ENCODE measurements at regions not wholly inside any gene's neighbourhood (a gene's known extent, or its start where the extent isn't known, plus 50 kb on each side); places are given as distances from the start of the nearest gene placed in this dataset.

GRCh38 chr2:234438305-234438977 is 58.4 kb downstream of the ARL4C start:
- DNase-seq (ENCODE audit: low spot score): no peak

GRCh38 chr2:234437642-234438304 is 59.1 kb downstream of the ARL4C start:
- no peak for DNase-seq (ENCODE audit: low spot score)

- DNase-seq (ENCODE audit: low spot score): no peak
These were observed 60.4 kb downstream of the ARL4C start for GRCh38 chr2:234436482-234436837.

DNA sequence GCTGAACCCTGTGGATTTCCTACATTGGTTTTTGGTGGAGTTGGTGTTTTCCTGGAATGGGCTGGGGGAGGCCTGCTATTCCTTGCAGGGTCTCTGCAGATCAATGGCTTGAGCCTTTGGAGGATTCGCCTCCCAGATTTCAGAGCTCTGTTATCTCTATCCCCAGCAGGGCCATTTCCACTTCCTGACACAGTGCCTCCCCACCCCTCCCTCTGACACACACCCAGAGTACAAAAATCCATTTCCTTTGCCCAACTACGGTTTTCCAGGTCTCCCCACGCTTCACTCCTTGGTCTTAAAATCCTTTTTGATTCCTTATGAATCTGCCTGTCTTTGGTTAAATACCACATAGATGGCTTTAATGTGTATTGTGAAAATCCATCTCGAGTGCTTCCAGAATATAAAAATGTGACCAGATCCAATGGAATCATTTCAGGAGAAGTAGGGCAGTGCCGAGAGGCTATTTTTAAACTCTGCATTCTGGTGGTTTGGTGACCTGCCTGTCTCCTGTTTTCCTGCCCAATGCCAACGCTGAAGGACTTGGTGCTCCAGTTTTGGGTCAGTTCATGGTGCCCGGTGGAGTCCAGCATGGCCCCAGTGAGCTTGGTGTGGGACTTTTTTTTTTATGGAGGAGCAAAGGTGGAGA is 60.9 kb downstream of the ARL4C start:
- DNase-seq (ENCODE audit: low spot score): peak; percentile 46

- DNase-seq (ENCODE audit: low spot score): no peak
These were observed 63.7 kb downstream of the ARL4C start for GRCh38 chr2:234433201-234433600.

DNA sequence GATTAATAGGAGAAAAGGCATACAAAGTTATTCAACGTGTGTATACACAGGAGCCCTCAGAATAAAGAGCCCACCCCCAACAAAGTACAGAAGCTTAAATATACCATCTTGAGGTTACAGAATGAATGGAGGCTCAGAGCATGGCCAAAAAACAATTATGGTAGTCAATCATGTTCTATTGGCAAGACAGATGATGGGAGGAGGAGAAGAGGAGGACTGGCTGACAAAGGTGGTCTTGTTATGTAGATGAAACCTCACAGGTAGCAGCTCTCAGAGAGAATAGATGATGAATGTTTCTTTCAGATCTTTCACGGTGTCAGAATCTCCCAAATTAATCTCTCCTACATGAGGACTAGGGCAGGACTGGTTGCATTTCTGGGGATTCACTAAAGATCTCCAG is 66.0 kb downstream of the ARL4C start:
- DNase-seq (ENCODE audit: low spot score): no peak

GRCh38 chr2:234429265-234429664 is 67.6 kb downstream of the ARL4C start:
- DNase-seq (ENCODE audit: low spot score): no peak

GRCh38 chr2:234427081-234428061 is 69.5 kb downstream of the ARL4C start:
- peak; percentile 70 for DNase-seq (ENCODE audit: low spot score)

DNA sequence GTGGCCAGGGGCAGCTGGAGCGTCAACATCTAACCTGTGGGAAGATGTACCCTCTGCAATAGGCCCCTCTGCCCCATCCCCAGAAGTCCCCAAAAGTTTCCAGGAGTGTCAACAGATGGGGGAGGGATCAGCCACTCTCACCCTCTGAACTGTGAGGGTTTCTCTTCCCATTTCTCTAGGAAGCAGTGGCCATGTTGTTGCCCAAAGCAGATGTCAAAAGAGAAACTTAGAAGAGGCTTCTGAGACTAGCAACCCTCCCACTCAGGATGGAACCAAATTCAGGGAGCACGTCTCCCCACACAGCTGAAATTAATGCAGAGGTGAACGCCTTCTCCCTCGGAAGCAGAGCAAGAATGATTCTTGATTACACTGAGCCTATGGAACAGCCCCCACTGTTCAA is 70.3 kb downstream of the ARL4C start:
- no peak for DNase-seq (ENCODE audit: low spot score)

DNA sequence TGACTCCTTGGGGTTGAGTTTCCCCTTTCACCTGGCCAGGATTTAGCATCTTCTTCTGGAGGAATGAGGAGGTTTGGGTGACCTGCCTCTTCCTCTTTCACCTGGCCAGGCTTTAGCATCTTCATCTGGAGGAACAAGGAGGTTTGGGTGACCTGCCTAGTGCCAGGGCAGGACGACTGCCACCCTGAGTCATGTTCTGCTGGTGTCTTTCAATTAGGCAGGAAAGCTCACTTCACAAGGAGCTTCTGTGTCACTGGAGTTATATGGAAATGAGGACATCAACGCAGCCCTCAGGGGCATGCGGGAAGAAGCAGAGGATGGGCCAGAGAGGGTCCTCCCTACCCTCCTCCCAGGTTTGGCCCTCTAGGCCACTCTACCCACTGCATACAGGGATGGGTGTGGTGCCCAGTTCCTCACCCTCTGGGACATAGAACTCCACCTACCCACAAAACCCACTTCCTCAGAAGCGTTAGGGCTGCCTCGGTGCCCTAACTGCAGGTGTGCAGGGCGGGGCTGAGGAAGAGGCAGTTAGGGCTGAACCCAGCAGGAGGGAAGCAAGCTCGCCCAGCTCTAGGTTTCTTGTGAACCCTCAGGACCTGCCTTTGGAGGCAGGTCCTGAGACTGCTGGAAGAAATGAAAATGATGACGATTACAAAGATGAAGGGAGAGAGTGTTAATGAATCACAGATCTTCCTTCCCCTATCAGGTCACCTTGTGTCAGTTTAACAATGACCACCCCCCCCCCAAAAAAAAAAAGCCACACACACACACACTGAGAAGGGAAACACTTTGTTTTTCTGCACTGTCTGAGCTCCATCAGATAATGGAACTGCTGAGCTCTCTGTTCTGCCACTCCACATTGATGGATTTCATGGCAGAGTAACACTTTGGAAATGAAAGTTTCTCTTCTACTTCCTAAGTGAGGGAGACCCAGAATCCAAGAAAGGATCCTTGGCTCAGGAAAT is 71.0 kb downstream of the ARL4C start:
- DNase-seq (ENCODE audit: low spot score): no peak

GRCh38 chr2:234423884-234424283 is 73.0 kb downstream of the ARL4C start:
- no peak for DNase-seq (ENCODE audit: low spot score)

DNA sequence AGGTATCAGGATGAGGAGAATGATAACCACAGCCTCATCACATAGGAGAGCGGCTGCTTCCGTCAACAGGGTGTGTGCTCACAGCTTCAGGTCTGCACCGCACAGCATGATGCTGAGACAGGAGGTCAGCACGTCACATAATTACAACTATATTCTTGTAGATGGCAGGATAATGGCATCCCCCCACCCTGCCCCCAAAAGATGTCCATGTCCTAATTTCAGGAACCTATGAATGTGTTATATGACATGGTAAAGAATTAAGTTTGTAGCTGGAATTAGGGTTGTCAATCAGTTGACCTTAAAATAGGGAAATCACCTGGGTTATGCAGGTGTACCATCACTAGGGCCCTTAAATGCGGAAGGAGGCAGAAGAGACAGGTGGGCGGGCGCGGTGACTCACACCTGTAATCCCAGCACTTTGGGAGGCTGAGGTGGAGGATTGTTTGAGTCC is 73.9 kb downstream of the ARL4C start:
- no peak for DNase-seq (ENCODE audit: low spot score)

DNA sequence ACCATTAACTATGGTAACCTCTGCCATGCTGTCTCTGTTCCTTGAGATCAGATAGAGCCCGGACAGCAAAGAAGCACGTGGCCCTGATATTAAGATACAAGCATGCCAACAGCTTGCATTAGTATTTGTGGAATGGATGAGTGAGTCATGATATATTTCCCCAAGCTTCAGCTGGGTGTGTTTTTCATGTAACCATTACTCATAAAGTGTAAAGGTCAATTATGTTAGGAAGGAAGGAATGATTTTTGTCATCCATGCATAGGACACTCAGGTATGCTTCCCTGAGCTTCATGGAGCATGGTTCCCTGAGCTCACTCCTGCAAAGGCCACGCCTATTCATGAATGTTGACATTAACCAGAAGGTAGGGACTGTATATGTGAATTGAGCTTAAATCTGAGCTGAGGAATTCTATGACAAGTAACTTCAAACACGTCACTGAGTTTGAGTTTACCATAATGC is 74.6 kb downstream of the ARL4C start:
- DNase-seq (ENCODE audit: low spot score): peak; percentile 87

GRCh38 chr2:234420408-234420807 is 76.5 kb downstream of the ARL4C start:
- no peak for DNase-seq (ENCODE audit: low spot score)

DNA sequence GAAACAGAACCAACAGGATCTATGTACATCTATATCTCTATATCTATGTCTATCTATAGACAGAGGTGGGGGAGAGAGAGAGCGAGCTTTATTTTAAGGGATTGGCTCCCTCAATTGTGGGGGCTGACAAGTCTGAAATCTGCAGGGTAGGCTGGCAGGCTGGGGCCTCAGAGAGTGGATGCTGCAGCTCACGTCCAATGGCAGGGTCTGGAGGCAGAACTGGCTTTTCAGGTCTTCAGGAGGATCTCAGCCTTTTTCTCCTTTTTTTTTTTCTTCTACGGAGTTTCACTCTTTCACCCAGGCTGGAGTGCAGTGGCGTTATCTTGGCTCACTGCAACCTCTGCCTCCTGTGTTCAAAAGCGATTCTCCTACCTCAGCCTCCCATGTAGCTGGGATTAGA is 77.2 kb downstream of the ARL4C start:
- no peak for DNase-seq (ENCODE audit: low spot score)

GRCh38 chr2:234415706-234416105 is 81.2 kb downstream of the ARL4C start:
- DNase-seq (ENCODE audit: low spot score): no peak

DNA sequence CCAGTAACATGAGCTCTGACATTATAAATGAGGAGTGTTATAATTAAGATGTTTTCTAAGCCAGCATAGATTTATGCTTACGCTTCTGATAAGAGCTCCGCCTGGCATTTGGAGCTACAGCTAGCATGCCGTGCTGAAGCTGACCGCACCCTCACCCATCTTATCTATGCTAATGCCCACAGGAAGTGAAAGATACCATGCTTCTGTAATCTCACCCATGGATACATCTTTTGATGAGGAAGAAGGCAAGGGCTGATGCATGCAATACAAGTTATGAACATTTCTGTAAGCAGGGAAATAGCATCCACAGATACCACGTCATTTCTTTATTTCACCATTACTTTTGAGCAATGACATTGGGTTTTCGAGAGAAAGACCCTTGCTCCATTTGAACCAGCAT is 82.3 kb downstream of the ARL4C start:
- no peak for DNase-seq (ENCODE audit: low spot score)

GRCh38 chr2:234412726-234413125 is 84.2 kb downstream of the ARL4C start:
- peak; percentile 78 for DNase-seq (ENCODE audit: low spot score)

DNA sequence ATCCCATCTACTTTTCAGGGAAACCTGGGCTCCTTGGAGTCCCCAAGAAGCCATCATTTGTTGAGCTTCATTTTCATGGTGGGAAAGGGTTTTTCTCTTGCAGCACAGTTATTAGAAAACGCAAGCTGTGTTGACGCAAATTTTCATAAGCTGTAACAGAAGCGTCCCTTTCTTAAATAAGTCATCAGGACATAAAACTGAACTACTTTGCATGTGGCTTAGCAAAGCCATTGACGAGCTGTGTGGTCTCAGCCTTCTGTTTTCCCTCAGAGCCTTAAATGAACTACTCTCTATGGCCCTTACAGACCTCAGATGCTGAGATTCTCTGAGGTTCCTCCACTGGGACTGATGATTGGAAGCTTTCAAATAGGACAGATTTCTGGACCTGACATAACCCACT is 85.1 kb downstream of the ARL4C start:
- no peak for DNase-seq (ENCODE audit: low spot score)

GRCh38 chr2:234410526-234410925 is 86.4 kb downstream of the ARL4C start:
- DNase-seq (ENCODE audit: low spot score): no peak

GRCh38 chr2:234409590-234409989 is 87.3 kb downstream of the ARL4C start:
- DNase-seq (ENCODE audit: low spot score): no peak
